ENCODE measurements at regions not wholly inside any gene's neighbourhood (a gene's known extent, or its start where the extent isn't known, plus 50 kb on each side); places are given as distances from the start of the nearest gene placed in this dataset.

- TF ChIP-seq, protein P1, sequence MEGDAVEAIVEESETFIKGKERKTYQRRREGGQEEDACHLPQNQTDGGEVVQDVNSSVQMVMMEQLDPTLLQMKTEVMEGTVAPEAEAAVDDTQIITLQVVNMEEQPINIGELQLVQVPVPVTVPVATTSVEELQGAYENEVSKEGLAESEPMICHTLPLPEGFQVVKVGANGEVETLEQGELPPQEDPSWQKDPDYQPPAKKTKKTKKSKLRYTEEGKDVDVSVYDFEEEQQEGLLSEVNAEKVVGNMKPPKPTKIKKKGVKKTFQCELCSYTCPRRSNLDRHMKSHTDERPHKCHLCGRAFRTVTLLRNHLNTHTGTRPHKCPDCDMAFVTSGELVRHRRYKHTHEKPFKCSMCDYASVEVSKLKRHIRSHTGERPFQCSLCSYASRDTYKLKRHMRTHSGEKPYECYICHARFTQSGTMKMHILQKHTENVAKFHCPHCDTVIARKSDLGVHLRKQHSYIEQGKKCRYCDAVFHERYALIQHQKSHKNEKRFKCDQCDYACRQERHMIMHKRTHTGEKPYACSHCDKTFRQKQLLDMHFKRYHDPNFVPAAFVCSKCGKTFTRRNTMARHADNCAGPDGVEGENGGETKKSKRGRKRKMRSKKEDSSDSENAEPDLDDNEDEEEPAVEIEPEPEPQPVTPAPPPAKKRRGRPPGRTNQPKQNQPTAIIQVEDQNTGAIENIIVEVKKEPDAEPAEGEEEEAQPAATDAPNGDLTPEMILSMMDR (IDR thresholded peaks at IDR 0.05), result no peak
- no peak for TF ChIP-seq POLR2A (IDR thresholded peaks at IDR 0.05)
These were observed 1450.5 kb downstream of the BRD1 start for GRCh38 chr22:48376936-48377712.

Measured in tibial nerve (tissue), 3 donors.